H1 (cell line): ENCODE measurements at regions not wholly inside any gene's neighbourhood (a gene's known extent, or its start where the extent isn't known, plus 50 kb on each side); places are given as distances from the start of the nearest gene placed in this dataset.

Experiments
- CTCF ChIA-PET: fragments of 300-600 bp; sonication (Branson Sonifier 250); formaldehyde crosslinking; loops from one replicate; lab custom pipeline; 2021; ENCODE audit not compliant: partially characterized antibody; lab: Charles Lee
- POLR2A ChIA-PET: fragments of 300-600 bp; sonication (Branson Sonifier 250); formaldehyde crosslinking; loops from one replicate; lab custom pipeline; 2021; ENCODE audit warnings: inconsistent platforms; ENCODE audit not compliant: partially characterized antibody; lab: Charles Lee
- DNase-seq, 2 experiments: peaks; one replicate each; pipeline versions ENCODE4 v3.0.0 to v3.0.0-alpha.2; 2010 to 2022; ENCODE audit warnings: low spot score in 2 of 2, low read depth in 1 of 2, mixed read lengths in 1 of 2
- FAIRE-seq: peaks from 2 replicates; lab custom pipeline; 2011; peaks lifted over from hg19 to GRCh38; lab: Jason Lieb, UNC
- H2AFZ ChIP-seq: 2 replicates; pipeline ENCODE4 v1.8.1; 2012; ENCODE audit warnings: low read length, inconsistent platforms
- H2AK5ac ChIP-seq: 2 replicates; pipeline ENCODE4 v1.6.1; 2013; ENCODE audit warnings: low read depth, low read length
- H2BK120ac ChIP-seq: replicated peaks from 2 replicates; pipeline ENCODE3; 2013; ENCODE audit warnings: low read depth, low read length, inconsistent platforms
- H2BK12ac ChIP-seq: 2 replicates; pipeline ENCODE4 v1.6.1; 2013; ENCODE audit warnings: low read depth, low read length
- H2BK15ac ChIP-seq: 2 replicates; pipeline ENCODE4 v1.6.1; 2013; ENCODE audit warnings: low read length
- H2BK20ac ChIP-seq: 2 replicates; pipeline ENCODE4 v1.6.1; 2013; ENCODE audit warnings: low read length
- H2BK5ac ChIP-seq: 2 replicates; pipeline ENCODE4 v1.6.1; 2013; ENCODE audit warnings: low read depth, low read length
- H3K14ac ChIP-seq: 2 replicates; pipeline ENCODE4 v1.6.1; 2013; ENCODE audit warnings: inconsistent platforms; ENCODE audit not compliant: insufficient read length
- H3K18ac ChIP-seq: 2 replicates; pipeline ENCODE4 v1.6.1; 2013; ENCODE audit warnings: low read length; ENCODE audit errors: extremely low read depth
- H3K23ac ChIP-seq: 2 replicates; pipeline ENCODE4 v1.6.1; 2013; ENCODE audit warnings: inconsistent platforms; ENCODE audit not compliant: insufficient read length
- H3K23me2 ChIP-seq: 2 replicates; pipeline ENCODE4 v1.6.1; 2013; ENCODE audit warnings: low read depth, low read length
- H3K27ac ChIP-seq: 2 replicates; pipeline ENCODE4 v1.6.1; 2011; ENCODE audit warnings: low read depth, low read length, inconsistent platforms
- H3K27me3 ChIP-seq, 4 experiments: replicated peaks in 1 of 4; 1 replicate in 1 of 4; 2 replicates in 3 of 4; pipeline versions ENCODE4 v1.6.1 to v1.8.1; 2011 to 2013; ENCODE audit warnings: low read length in 3 of 4, mild to moderate bottlenecking in 3 of 4, inconsistent platforms in 2 of 4, mixed read lengths in 2 of 4, moderate library complexity in 1 of 4; ENCODE audit not compliant: control insufficient read depth in 3 of 4, insufficient read depth in 3 of 4; ENCODE audit errors: extremely low read depth in 1 of 4
- H3K36me3 ChIP-seq, 4 experiments: 2 replicates each; pipeline versions ENCODE4 v1.6.1 to v1.8.1; 2011 to 2013; ENCODE audit warnings: mild to moderate bottlenecking in 4 of 4, low read length in 3 of 4, moderate library complexity in 2 of 4, control low read depth in 1 of 4, inconsistent platforms in 1 of 4; ENCODE audit not compliant: insufficient read depth in 4 of 4, control insufficient read depth in 2 of 4
- H3K4ac ChIP-seq: replicated peaks from 2 replicates; pipeline ENCODE3; 2013; ENCODE audit warnings: low read length, low read depth, mixed read lengths, inconsistent platforms; ENCODE audit not compliant: insufficient read length
- H3K4me1 ChIP-seq, 4 experiments: replicated peaks in 1 of 4; 1 replicate in 1 of 4; 2 replicates in 3 of 4; pipeline versions ENCODE4 v1.6.1 to v1.8.1; 2011 to 2013; ENCODE audit warnings: low read length in 3 of 4, inconsistent platforms in 2 of 4, mixed read lengths in 1 of 4; ENCODE audit not compliant: insufficient read depth in 4 of 4, control insufficient read depth in 3 of 4
- H3K4me2 ChIP-seq, 2 experiments: 2 replicates each; pipeline versions ENCODE4 v1.6.1 to v1.8.1; 2011 to 2013; ENCODE audit warnings: low read depth in 2 of 2, low read length in 2 of 2, control low read depth in 1 of 2, inconsistent platforms in 1 of 2, mild to moderate bottlenecking in 1 of 2; ENCODE audit not compliant: insufficient read depth in 1 of 2
- H3K4me3 ChIP-seq, 4 experiments: fragments of 200-600, 300-600 bp in 1 of 4; sonication (generic), shearing (Covaris generic), sonication (Bioruptor Twin) in 1 of 4; 2 replicates each; pipeline versions ENCODE4 v1.5.1 to v1.8.1; 2011 to 2016; ENCODE audit warnings: low read length in 4 of 4, low read depth in 3 of 4, control low read depth in 2 of 4, inconsistent platforms in 2 of 4, mild to moderate bottlenecking in 2 of 4, mixed read lengths in 1 of 4, moderate library complexity in 1 of 4; ENCODE audit not compliant: insufficient read depth in 2 of 4; ENCODE audit errors: extremely low read depth in 1 of 4
- H3K56ac ChIP-seq: replicated peaks from 2 replicates; pipeline ENCODE3; 2013; ENCODE audit warnings: low read depth, mild to moderate bottlenecking, mixed read lengths, low read length, inconsistent platforms; ENCODE audit not compliant: insufficient read length
- H3K79me1 ChIP-seq: 2 replicates; pipeline ENCODE4 v1.6.1; 2013; ENCODE audit warnings: low read depth, low read length, control low read depth
- H3K79me2 ChIP-seq, 2 experiments: 2 replicates each; pipeline versions ENCODE4 v1.6.1 to v1.8.1; 2012 to 2013; ENCODE audit warnings: low read length in 2 of 2, mild to moderate bottlenecking in 2 of 2, inconsistent platforms in 1 of 2; ENCODE audit not compliant: insufficient read depth in 2 of 2, control insufficient read depth in 1 of 2
- H3K9ac ChIP-seq, 4 experiments: replicated peaks in 1 of 4; 1 replicate in 1 of 4; 2 replicates in 3 of 4; pipeline versions ENCODE4 v1.6.1 to v1.8.1; 2011 to 2013; ENCODE audit warnings: low read depth in 3 of 4, low read length in 3 of 4, control low read depth in 2 of 4, mild to moderate bottlenecking in 2 of 4, moderate library complexity in 2 of 4, inconsistent platforms in 1 of 4; ENCODE audit errors: extremely low read depth in 1 of 4
- H3K9me3 ChIP-seq, 2 experiments: 2 replicates each; pipeline versions ENCODE4 v1.6.1 to v1.8.1; 2012 to 2013; ENCODE audit warnings: mild to moderate bottlenecking in 2 of 2, moderate library complexity in 2 of 2, control low read depth in 1 of 2, inconsistent platforms in 1 of 2, low read depth in 1 of 2, low read length in 1 of 2, mixed read lengths in 1 of 2; ENCODE audit not compliant: insufficient read depth in 2 of 2
- H4K20me1 ChIP-seq, 2 experiments: replicated peaks in 1 of 2; 2 replicates each; pipeline versions ENCODE3 to v1.8.1; 2011 to 2013; ENCODE audit warnings: inconsistent platforms in 2 of 2, low read length in 2 of 2, mild to moderate bottlenecking in 1 of 2; ENCODE audit not compliant: insufficient read depth in 2 of 2, control insufficient read depth in 1 of 2
- H4K5ac ChIP-seq: 2 replicates; pipeline ENCODE4 v1.6.1; 2013; ENCODE audit warnings: low read length, low read depth, mixed read lengths, inconsistent platforms; ENCODE audit not compliant: insufficient read length
- H4K8ac ChIP-seq: 2 replicates; pipeline ENCODE4 v1.8.0; 2013; ENCODE audit warnings: mild to moderate bottlenecking, moderate library complexity, low read length, inconsistent platforms; ENCODE audit not compliant: insufficient read depth; ENCODE audit errors: extremely low read depth
- H4K91ac ChIP-seq: replicated peaks from 2 replicates; pipeline ENCODE3; 2013; ENCODE audit warnings: low read length, mixed read lengths, inconsistent platforms; ENCODE audit not compliant: insufficient read length
- BCL11A ChIP-seq, 2 experiments: IDR thresholded peaks; one replicate each; pipeline ENCODE4 v1.6.1; 2011; ENCODE audit warnings: low read depth in 2 of 2, low read length in 2 of 2, mild to moderate bottlenecking in 2 of 2
- CBX5 ChIP-seq: fragments of 300-800, 300-1000 bp; sonication (generic); IDR thresholded peaks from 2 replicates; pipeline ENCODE4 v1.7.1; 2016; ENCODE audit warnings: antibody characterized with exemption, low read length, low read depth
- CBX8 ChIP-seq: fragments of 300-800, 300-1000 bp; sonication (generic); IDR thresholded peaks from 2 replicates; pipeline ENCODE4 v1.7.1; 2016; ENCODE audit warnings: low read depth, low read length, borderline replicate concordance
- CREB1 ChIP-seq: IDR thresholded peaks from 2 replicates; pipeline ENCODE4 v1.6.1; 2012; ENCODE audit warnings: inconsistent platforms
- EP300 ChIP-seq, 2 experiments: IDR thresholded peaks; 1 replicate in 1 of 2; 2 replicates in 1 of 2; pipeline ENCODE4 v1.6.1; 2011 to 2012; ENCODE audit warnings: low read depth in 2 of 2, low read length in 2 of 2, mild to moderate bottlenecking in 2 of 2, borderline replicate concordance in 1 of 2, inconsistent platforms in 1 of 2, moderate library complexity in 1 of 2
- FOSL1 ChIP-seq: IDR thresholded peaks from 2 replicates; pipeline ENCODE4 v1.6.1; 2011; ENCODE audit warnings: mild to moderate bottlenecking, low read depth, low read length, moderate library complexity; ENCODE audit not compliant: insufficient read depth
- JUN ChIP-seq: IDR thresholded peaks from 2 replicates; pipeline ENCODE4 v1.6.1; 2011; ENCODE audit warnings: low read depth, mild to moderate bottlenecking, improper control_type of control experiment, low read length
- KDM1A ChIP-seq: fragments of 200-600, 300-600 bp; sonication (generic); IDR thresholded peaks from 2 replicates; pipeline ENCODE4 v1.7.1; 2016; ENCODE audit warnings: mild to moderate bottlenecking, low read length, borderline replicate concordance
- MAFK ChIP-seq: IDR thresholded peaks from 2 replicates; pipeline ENCODE4 v1.6.1; 2012; ENCODE audit warnings: low read depth, mild to moderate bottlenecking, improper control_type of control experiment, low read length
- POLR2AphosphoS5 ChIP-seq: IDR thresholded peaks from 2 replicates; pipeline ENCODE4 v1.6.1; 2011; ENCODE audit warnings: low read depth, low read length
- RFX5 ChIP-seq: IDR thresholded peaks from 2 replicates; pipeline ENCODE4 v1.6.1; 2011; ENCODE audit warnings: low read depth, low read length, improper control_type of control experiment, borderline replicate concordance
- SIRT6 ChIP-seq: IDR thresholded peaks from one replicate; pipeline ENCODE4 v1.7.1; 2012; ENCODE audit warnings: low read length, inconsistent platforms
- SIX5 ChIP-seq: IDR thresholded peaks from 2 replicates; pipeline ENCODE4 v1.6.1; 2011; ENCODE audit warnings: mild to moderate bottlenecking, low read depth, low read length
- SUZ12 ChIP-seq: fragments of 200-600 bp; sonication (generic); IDR thresholded peaks from 2 replicates; pipeline ENCODE4 v1.6.1; 2012; ENCODE audit warnings: mild to moderate bottlenecking, inconsistent platforms, low read length, moderate library complexity, mixed read lengths
- whole genome bisulfite sequencing, 2 experiments: shearing (Covaris generic) in 1 of 2; methylation state at CpG; one replicate each; pipeline versions ENCODE4 v1.1.6 to v1.1.7; 2013 to 2015; ENCODE audit warnings: low lambda C conversion rate in 2 of 2, mixed read lengths in 2 of 2, inconsistent platforms in 1 of 2, low coverage in 1 of 2, missing lambda C conversion rate in 1 of 2; ENCODE audit not compliant: insufficient replicate concordance in 2 of 2, insufficient coverage in 1 of 2, insufficient read length in 1 of 2; ENCODE audit errors: extremely low coverage in 1 of 2, missing lambda C conversion rate in 1 of 2; 5-methylcytosine and 5-hydroxymethylcytosine counted together
- TF ChIP-seq, protein P1 (sequence below): IDR thresholded peaks from 2 replicates; pipeline ENCODE4 v1.6.1; 2012; ENCODE audit warnings: inconsistent platforms

DNA sequence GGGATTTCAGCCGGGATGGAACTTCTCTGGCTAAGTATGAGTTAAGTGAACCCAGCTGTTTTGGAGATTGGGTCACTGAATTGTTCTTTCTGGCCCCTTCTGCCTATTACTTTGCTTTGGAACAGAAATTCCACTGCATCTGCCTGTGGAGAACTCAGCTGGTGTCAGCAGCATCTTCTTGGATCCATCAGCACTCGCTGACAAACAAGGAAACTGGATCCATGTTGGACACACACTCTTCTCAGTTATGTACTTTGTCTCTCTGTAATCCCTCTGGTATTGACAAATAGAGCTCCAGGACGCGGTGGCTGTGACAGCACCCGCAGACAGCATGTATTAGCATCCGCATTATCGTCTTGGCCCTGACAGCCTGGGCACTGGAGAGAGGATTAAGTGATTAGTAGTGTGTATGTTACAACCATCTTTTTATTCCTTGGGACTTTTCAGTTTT, 73.0 kb upstream of the BMPER start:
- Histone ChIP-seq H3K4me2 (no peak overlapping the region), H3K79me1 (no peaks in the 10 kb centered on the region), H3K9me3 (peaks cover 0 to 3% of the 10 kb centered on the region in 2 experiments; a peak in 1 of 4 replicates), H2AFZ (no peak overlapping the region), H3K79me2 (no peaks in the 10 kb centered on the region), H3K27ac (no peak overlapping the region), H4K20me1 (no peaks in the 10 kb centered on the region), H3K36me3 (no peaks in the 10 kb centered on the region), H4K8ac (no peak overlapping the region), H3K4ac (no peak overlapping the region), H2BK5ac (no peak overlapping the region), H4K5ac (no peak overlapping the region), H2BK20ac (no peak overlapping the region), H3K9ac (no peak overlapping the region), H2BK15ac (no peak overlapping the region), H3K23me2 (no peaks in the 10 kb centered on the region), H3K56ac (no peak overlapping the region), H3K14ac (no peak overlapping the region), H3K27me3 (no peaks in the 10 kb centered on the region), H4K91ac (no peak overlapping the region), H2BK120ac (no peak overlapping the region), H2BK12ac (no peak overlapping the region), H2AK5ac (no peak overlapping the region), H3K4me1 (no peaks in the 10 kb centered on the region), H3K18ac (no peak overlapping the region), H3K4me3 (no peak overlapping the region), H3K23ac (no peak overlapping the region)
- DNase-seq, result no peak
- 92% methylated on average over 7 of the region's 7 CpGs; no CpG with 5 or more reads in 1 of the 2 experiments for WGBS, 2 experiments
- ChIA-PET POLR2A (no interaction called here), CTCF (interaction anchor here (0.6 to 1.1 kb wide), 3 partner anchors 16 to 150 kb away, joined by 3 to 4 read pairs (median 3); no protein-coding TSS in a partner anchor)
- FAIRE-seq, result no peak
- TF ChIP-seq BCL11A (IDR thresholded peaks at IDR 0.05; ENCODE audit: low read depth in 2 of 2, low read length in 2 of 2) (no peak), SIRT6 (no peak), SIX5 (no peak), MAFK (no peak), KDM1A (no peak), EP300 (IDR thresholded peaks at IDR 0.05; ENCODE audit: borderline replicate concordance in 1 of 2, low read depth in 2 of 2, low read length in 2 of 2) (no peak), POLR2AphosphoS5 (no peak), RFX5 (no peak), CBX8 (no peak), FOSL1 (no peak), CREB1 (no peak), CBX5 (no peak), SUZ12 (no peak), JUN (no peak)
- TF ChIP-seq, protein P1, sequence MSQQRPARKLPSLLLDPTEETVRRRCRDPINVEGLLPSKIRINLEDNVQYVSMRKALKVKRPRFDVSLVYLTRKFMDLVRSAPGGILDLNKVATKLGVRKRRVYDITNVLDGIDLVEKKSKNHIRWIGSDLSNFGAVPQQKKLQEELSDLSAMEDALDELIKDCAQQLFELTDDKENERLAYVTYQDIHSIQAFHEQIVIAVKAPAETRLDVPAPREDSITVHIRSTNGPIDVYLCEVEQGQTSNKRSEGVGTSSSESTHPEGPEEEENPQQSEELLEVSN, result no peak
